ENCODE measurements at regions not wholly inside any gene's neighbourhood (a gene's known extent, or its start where the extent isn't known, plus 50 kb on each side); places are given as distances from the start of the nearest gene placed in this dataset.

GRCh38 chr4:125507141-125507540 is 192.4 kb downstream of the FAT4 start:
- TF ChIP-seq GATA3 (IDR thresholded peaks at IDR 0.05; ENCODE audit: low read depth, low read length) (no peak), GATA2 (IDR thresholded peaks at IDR 0.05; ENCODE audit: low read depth, low read length) (no peak)

- TF ChIP-seq GATA3 (IDR thresholded peaks at IDR 0.05; ENCODE audit: low read depth, low read length): no peak
- no peak for TF ChIP-seq GATA2 (IDR thresholded peaks at IDR 0.05; ENCODE audit: low read depth, low read length)
Observed at GRCh38 chr4:125511715-125512114, 197.0 kb downstream of the FAT4 start.

GRCh38 chr4:125515016-125515415 is 200.3 kb downstream of the FAT4 start:
- TF ChIP-seq GATA2 (IDR thresholded peaks at IDR 0.05; ENCODE audit: low read depth, low read length): no peak
- TF ChIP-seq GATA3 (IDR thresholded peaks at IDR 0.05; ENCODE audit: low read depth, low read length): no peak

- TF ChIP-seq GATA3 (IDR thresholded peaks at IDR 0.05; ENCODE audit: low read depth, low read length) (no peak), GATA2 (IDR thresholded peaks at IDR 0.05; ENCODE audit: low read depth, low read length) (no peak)
Observed at GRCh38 chr4:125517831-125518230, 203.1 kb downstream of the FAT4 start.

DNA sequence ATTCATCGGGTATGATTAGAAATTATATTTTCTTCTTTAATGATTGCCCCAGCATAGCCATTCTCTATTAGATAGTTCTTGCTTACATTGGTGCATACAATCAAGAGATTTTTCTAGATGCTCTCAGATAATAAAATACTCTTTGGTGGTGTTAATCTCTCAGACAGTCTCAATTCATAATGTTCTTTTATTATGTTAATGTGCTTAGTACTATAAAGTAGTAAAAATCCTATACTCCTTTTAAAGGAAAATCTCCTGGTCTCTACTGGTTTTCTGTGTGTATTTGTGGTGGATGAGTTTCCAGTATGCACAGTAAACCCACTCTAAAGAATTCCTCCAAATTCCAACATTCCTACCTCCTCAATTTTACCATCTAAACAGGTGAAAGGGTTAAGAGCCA is 203.5 kb downstream of the FAT4 start:
- TF ChIP-seq GATA3 (IDR thresholded peaks at IDR 0.05; ENCODE audit: low read depth, low read length) (no peak), GATA2 (IDR thresholded peaks at IDR 0.05; ENCODE audit: low read depth, low read length) (no peak)

DNA sequence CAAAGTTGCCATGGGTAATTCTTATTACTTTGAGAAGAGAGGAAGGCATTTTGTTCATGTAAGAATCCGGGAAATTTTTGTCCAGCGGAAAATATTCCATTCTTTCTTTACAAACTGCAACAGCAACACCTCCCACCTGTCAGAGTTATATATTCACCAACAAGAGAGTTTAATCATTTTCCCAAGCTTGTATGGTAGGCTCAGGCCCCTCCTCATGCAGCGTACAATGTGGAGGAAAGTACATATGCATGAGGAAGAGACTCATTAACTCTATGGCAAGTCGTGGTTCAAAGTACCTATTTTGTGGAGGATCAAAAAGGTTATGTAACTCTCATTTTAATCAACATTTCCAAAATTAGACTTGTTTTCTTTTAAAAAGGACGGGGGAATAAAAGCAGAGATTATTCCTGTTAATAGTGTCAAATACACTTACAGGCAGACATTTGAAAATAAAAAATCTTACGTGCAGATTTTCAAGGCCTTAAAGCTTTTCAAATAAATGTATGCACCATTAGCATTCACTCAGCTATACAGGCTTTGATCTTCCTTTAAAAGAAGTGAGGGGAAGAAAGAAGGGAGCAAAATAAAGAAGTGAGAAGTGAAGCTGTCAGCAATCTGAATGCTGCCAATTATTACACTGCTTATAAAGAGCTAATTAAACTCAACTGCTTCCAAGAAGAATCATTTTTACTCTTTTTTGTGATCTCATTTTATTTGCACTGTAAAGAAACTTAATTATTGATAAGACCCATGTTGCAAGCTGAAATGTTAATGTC is 204.8 kb downstream of the FAT4 start:
- TF ChIP-seq GATA3 (IDR thresholded peaks at IDR 0.05; ENCODE audit: low read depth, low read length) (no peak), GATA2 (IDR thresholded peaks at IDR 0.05; ENCODE audit: low read depth, low read length) (no peak)

- TF ChIP-seq GATA3 (IDR thresholded peaks at IDR 0.05; ENCODE audit: low read depth, low read length) (no peak), GATA2 (IDR thresholded peaks at IDR 0.05; ENCODE audit: low read depth, low read length) (no peak)
Observed at GRCh38 chr4:125520258-125520990, 205.7 kb downstream of the FAT4 start.

DNA sequence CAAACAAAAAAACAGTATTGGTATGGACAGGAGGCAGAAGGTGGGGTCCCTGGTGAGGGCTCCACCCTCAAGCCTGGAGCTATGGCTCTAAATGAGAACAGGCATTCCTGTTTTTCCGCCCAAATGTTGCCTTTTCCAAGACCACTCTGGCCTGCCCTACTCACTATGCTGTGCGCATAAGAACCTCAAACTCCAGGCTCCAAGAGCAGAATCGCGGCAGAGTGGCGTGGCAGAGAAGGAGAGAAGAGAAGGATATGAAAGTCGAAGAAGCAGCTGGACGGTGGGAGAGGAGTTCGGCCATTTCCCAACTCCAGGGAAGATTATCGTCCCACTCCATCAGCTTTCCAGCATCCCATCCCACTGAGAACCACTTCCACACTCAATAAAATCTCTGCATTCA is 207.8 kb downstream of the FAT4 start:
- TF ChIP-seq GATA3 (IDR thresholded peaks at IDR 0.05; ENCODE audit: low read depth, low read length): no peak
- no peak for TF ChIP-seq GATA2 (IDR thresholded peaks at IDR 0.05; ENCODE audit: low read depth, low read length)

- TF ChIP-seq GATA2 (IDR thresholded peaks at IDR 0.05; ENCODE audit: low read depth, low read length): no peak
- TF ChIP-seq GATA3 (IDR thresholded peaks at IDR 0.05; ENCODE audit: low read depth, low read length): no peak
Observed at GRCh38 chr4:125522992-125523391, 208.2 kb downstream of the FAT4 start.

- TF ChIP-seq GATA2 (IDR thresholded peaks at IDR 0.05; ENCODE audit: low read depth, low read length) (no peak), GATA3 (IDR thresholded peaks at IDR 0.05; ENCODE audit: low read depth, low read length) (no peak)
Observed at GRCh38 chr4:125526420-125526819, 211.7 kb downstream of the FAT4 start.

GRCh38 chr4:125527681-125528080 is 212.9 kb downstream of the FAT4 start:
- no peak for TF ChIP-seq GATA3 (IDR thresholded peaks at IDR 0.05; ENCODE audit: low read depth, low read length)
- TF ChIP-seq GATA2 (IDR thresholded peaks at IDR 0.05; ENCODE audit: low read depth, low read length): no peak

DNA sequence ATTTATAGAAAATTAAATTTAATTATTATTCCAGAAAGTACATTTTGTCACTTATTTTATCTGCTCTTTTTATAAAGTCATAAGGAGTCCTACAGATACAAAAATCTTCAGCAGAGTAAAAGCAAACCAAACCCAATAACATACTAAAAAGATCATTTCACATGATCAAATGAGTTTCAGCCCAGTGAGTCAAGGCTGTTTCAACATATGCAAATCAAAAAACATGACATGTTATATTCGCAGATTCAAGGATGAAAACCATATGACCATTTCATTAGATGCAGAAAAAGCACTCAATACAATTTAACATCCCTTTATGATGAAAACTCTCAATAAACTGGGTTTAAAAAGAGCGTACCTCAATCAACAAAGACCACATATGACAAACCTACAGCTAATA is 214.3 kb downstream of the FAT4 start:
- no peak for TF ChIP-seq GATA3 (IDR thresholded peaks at IDR 0.05; ENCODE audit: low read depth, low read length)
- TF ChIP-seq GATA2 (IDR thresholded peaks at IDR 0.05; ENCODE audit: low read depth, low read length): no peak

- no peak for TF ChIP-seq GATA3 (IDR thresholded peaks at IDR 0.05; ENCODE audit: low read depth, low read length)
- no peak for TF ChIP-seq GATA2 (IDR thresholded peaks at IDR 0.05; ENCODE audit: low read depth, low read length)
Observed at GRCh38 chr4:125538670-125539069, 223.9 kb downstream of the FAT4 start.

GRCh38 chr4:125539691-125540090 is 224.9 kb downstream of the FAT4 start:
- TF ChIP-seq GATA2 (IDR thresholded peaks at IDR 0.05; ENCODE audit: low read depth, low read length): no peak
- TF ChIP-seq GATA3 (IDR thresholded peaks at IDR 0.05; ENCODE audit: low read depth, low read length): no peak

DNA sequence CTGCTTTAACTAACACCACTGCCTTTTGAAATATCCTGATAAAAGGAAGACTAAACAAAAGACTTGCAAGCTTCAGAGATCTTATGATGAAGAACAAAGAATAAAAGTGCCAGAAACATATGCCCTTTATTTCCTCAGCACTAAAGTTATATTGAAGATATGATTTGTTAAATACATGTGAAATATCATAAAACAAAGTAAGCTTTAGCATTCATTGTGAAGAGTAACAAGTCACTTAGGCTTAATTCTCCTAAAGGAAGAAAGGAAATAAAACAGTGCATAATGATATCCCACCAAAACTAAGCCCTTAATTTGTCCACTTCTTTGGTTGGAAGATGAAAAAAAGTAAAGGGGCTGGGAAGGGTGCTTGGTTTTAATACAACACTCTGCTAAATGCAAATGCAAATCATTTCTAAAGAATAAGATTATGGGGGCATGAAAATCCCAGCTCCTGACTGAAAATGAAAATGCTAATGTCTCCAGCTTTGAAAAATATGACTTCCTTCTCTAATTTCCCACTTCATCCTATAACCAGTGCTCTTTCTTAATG is 227.2 kb downstream of the FAT4 start:
- TF ChIP-seq GATA3 (IDR thresholded peaks at IDR 0.05; ENCODE audit: low read depth, low read length) (no peak), GATA2 (IDR thresholded peaks at IDR 0.05; ENCODE audit: low read depth, low read length) (no peak)

All from SH-SY5Y (cell line).